ENCODE measurements at regions not wholly inside any gene's neighbourhood (a gene's known extent, or its start where the extent isn't known, plus 50 kb on each side); places are given as distances from the start of the nearest gene placed in this dataset.

DNA sequence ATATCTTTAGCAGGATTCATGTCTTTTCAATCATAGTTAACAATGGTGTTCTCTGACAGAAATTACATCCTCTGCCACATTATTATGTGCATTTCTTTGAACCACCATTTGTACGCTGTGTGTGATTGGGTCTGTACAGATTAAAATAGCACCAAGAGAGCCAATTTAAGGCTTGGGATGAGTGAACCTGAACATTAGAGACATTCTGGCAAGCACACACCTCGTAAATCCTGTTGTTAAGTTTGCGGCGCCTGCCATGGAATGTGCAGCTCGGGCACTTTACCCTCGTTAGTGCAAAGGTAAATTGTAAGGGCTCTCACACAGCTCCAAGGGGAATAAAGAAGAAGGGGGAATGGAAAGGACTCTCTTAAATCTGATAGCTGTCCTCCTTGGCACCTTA lies 482.4 kb upstream of the DPPA4 start:
- no peaks in the 10 kb centered on the region for H3F3A ChIP-seq (ENCODE audit: insufficient read depth, low read length, poor library complexity, severe bottlenecking)
- no peak for TF ChIP-seq REST (IDR thresholded peaks at IDR 0.05; ENCODE audit: borderline replicate concordance)
- TF ChIP-seq EP300 (conservative IDR thresholded peaks at IDR 0.05; ENCODE audit: poor library complexity, severe bottlenecking) = peak; percentile 15
- no peaks in the 10 kb centered on the region for H3K9me3 ChIP-seq (ENCODE audit: low read length)
- no peak overlapping the region for H2AFZ ChIP-seq (ENCODE audit: low read depth, low read length)
- no peaks in the 10 kb centered on the region for H3K36me3 ChIP-seq (ENCODE audit: insufficient read depth, low read length)
- H3K9ac ChIP-seq (ENCODE audit: low read length) = no peak overlapping the region
- peak overlapping the region; percentile 30 for H3K4me2 ChIP-seq (ENCODE audit: low read length)
- H4K20me1 ChIP-seq (ENCODE audit: insufficient read depth) = no peaks in the 10 kb centered on the region
- H3K79me2 ChIP-seq (replicated peaks; ENCODE audit: insufficient read depth, low read length) = no peaks in the 10 kb centered on the region
- no peaks in the 10 kb centered on the region for H3K27me3 ChIP-seq (ENCODE audit: insufficient read depth, low read depth, low read length)
- H3K27ac ChIP-seq (ENCODE audit: low read length) = peak overlapping the region; percentile 30
- H3K9me2 ChIP-seq (ENCODE audit: insufficient read depth, low read length) = no peaks in the 10 kb centered on the region
- H3K4me3 ChIP-seq (ENCODE audit: low read length) = peak overlapping the region; percentile 50

DNA sequence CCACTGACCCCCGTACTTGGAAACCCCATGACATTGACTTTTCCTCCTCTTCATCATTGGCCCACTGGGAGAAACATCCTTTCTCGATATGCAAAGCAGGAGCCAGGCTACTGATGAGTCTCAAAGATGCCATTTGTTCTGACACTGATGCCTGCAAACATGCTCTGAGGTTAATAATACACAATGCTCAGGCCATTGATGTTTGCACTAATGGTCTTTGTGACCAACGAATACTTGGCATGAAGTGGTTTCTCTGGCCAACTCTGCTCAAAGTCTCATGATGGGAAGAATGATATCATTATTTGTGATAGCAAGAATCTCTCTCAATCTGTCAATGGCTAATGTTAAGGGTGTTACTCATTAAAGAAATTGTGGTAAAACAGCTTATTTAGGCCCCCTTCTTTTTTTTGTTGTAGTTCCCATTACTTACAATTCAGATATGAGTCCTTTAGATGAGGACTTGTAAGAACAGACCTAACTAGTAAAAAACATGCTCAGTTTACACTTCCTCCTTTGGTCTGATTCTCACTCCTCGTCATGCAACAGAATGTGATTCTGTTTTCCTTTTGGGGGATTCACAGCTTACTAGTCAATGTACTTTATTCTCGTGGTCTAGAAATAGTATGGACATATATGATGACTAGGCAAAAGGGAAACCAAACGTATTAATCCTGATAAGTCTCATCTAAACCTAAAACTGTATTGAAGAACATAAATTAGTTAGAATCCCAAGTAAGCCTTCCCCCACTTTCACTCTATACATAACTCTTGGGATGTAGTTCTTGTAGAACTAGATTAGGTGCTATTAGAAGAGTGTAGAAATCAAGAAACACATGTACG lies 488.8 kb upstream of the DPPA4 start:
- no peak overlapping the region for H2AFZ ChIP-seq (ENCODE audit: low read depth, low read length)
- no peaks in the 10 kb centered on the region for H4K20me1 ChIP-seq (ENCODE audit: insufficient read depth)
- no peaks in the 10 kb centered on the region for H3K36me3 ChIP-seq (ENCODE audit: insufficient read depth, low read length)
- H3K9me2 ChIP-seq (ENCODE audit: insufficient read depth, low read length) = no peaks in the 10 kb centered on the region
- no peak overlapping the region for H3K4me3 ChIP-seq (ENCODE audit: low read length)
- no peaks in the 10 kb centered on the region for H3K79me2 ChIP-seq (replicated peaks; ENCODE audit: insufficient read depth, low read length)
- no peak for TF ChIP-seq REST (IDR thresholded peaks at IDR 0.05; ENCODE audit: borderline replicate concordance)
- no peak overlapping the region for H3K27ac ChIP-seq (ENCODE audit: low read length)
- H3K9ac ChIP-seq (ENCODE audit: low read length) = no peak overlapping the region
- no peak overlapping the region for H3K4me2 ChIP-seq (ENCODE audit: low read length)
- no peaks in the 10 kb centered on the region for H3K27me3 ChIP-seq (ENCODE audit: insufficient read depth, low read depth, low read length)
- no peaks in the 10 kb centered on the region for H3K9me3 ChIP-seq (ENCODE audit: low read length)
- no peaks in the 10 kb centered on the region for H3F3A ChIP-seq (ENCODE audit: insufficient read depth, low read length, poor library complexity, severe bottlenecking)

DNA sequence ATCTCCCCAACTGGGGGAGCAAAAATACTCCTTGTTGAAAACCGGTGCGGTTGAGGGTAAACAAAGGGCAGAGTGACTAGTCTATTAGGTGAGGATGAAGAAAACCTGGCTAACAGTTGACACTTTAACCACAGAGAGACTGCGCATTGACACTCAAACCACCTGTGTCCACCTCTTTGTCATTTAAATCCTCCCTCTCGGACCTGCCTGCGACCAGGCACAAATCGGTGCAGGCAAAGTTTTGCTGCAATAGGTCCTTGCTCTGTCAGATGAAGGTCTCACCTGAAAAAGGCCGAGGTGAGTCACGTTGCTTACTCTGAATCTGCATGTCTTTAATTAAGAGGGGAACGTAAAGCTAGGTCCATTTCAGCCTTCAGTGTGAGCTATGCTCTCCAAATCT lies 494.1 kb upstream of the DPPA4 start:
- no peaks in the 10 kb centered on the region for H3K27me3 ChIP-seq (ENCODE audit: insufficient read depth, low read depth, low read length)
- H3F3A ChIP-seq (ENCODE audit: insufficient read depth, low read length, poor library complexity, severe bottlenecking) = no peaks in the 10 kb centered on the region
- no peaks in the 10 kb centered on the region for H4K20me1 ChIP-seq (ENCODE audit: insufficient read depth)
- H3K79me2 ChIP-seq (replicated peaks; ENCODE audit: insufficient read depth, low read length) = no peaks in the 10 kb centered on the region
- TF ChIP-seq EZH2 (IDR thresholded peaks at IDR 0.05; ENCODE audit: borderline replicate concordance, insufficient read depth, low read length, poor library complexity, severe bottlenecking) = no peak
- no peak for TF ChIP-seq REST (IDR thresholded peaks at IDR 0.05; ENCODE audit: borderline replicate concordance)
- no peak for TF ChIP-seq TAF1 (IDR thresholded peaks at IDR 0.05; ENCODE audit: low read depth)
- TF ChIP-seq EP300 (conservative IDR thresholded peaks at IDR 0.05; ENCODE audit: poor library complexity, severe bottlenecking) = no peak
- TF ChIP-seq POLR2AphosphoS5 (IDR thresholded peaks at IDR 0.05) = no peak
- TF ChIP-seq MXI1 (conservative IDR thresholded peaks at IDR 0.05; ENCODE audit: poor library complexity, severe bottlenecking) = no peak
- TF ChIP-seq RAD21 (conservative IDR thresholded peaks at IDR 0.05) = no peak
- no peak for TF ChIP-seq SMC3 (conservative IDR thresholded peaks at IDR 0.05; ENCODE audit: poor library complexity)
- TF ChIP-seq, protein P1, sequence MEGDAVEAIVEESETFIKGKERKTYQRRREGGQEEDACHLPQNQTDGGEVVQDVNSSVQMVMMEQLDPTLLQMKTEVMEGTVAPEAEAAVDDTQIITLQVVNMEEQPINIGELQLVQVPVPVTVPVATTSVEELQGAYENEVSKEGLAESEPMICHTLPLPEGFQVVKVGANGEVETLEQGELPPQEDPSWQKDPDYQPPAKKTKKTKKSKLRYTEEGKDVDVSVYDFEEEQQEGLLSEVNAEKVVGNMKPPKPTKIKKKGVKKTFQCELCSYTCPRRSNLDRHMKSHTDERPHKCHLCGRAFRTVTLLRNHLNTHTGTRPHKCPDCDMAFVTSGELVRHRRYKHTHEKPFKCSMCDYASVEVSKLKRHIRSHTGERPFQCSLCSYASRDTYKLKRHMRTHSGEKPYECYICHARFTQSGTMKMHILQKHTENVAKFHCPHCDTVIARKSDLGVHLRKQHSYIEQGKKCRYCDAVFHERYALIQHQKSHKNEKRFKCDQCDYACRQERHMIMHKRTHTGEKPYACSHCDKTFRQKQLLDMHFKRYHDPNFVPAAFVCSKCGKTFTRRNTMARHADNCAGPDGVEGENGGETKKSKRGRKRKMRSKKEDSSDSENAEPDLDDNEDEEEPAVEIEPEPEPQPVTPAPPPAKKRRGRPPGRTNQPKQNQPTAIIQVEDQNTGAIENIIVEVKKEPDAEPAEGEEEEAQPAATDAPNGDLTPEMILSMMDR (IDR thresholded peaks at IDR 0.05; ENCODE audit: poor library complexity, severe bottlenecking) = no peak
- no peak overlapping the region for H3K4me2 ChIP-seq (ENCODE audit: low read length)
- no peaks in the 10 kb centered on the region for H3K9me2 ChIP-seq (ENCODE audit: insufficient read depth, low read length)
- no peaks in the 10 kb centered on the region for H3K36me3 ChIP-seq (ENCODE audit: insufficient read depth, low read length)
- H3K9me3 ChIP-seq (ENCODE audit: low read length) = no peaks in the 10 kb centered on the region
- H3K27ac ChIP-seq (ENCODE audit: low read length) = no peak overlapping the region
- no peak overlapping the region for H2AFZ ChIP-seq (ENCODE audit: low read depth, low read length)
- no peak overlapping the region for H3K9ac ChIP-seq (ENCODE audit: low read length)
- no peak overlapping the region for H3K4me3 ChIP-seq (ENCODE audit: low read length)
